ENCODE measurements at regions not wholly inside any gene's neighbourhood (a gene's known extent, or its start where the extent isn't known, plus 50 kb on each side); places are given as distances from the start of the nearest gene placed in this dataset.

GRCh38 chr9:117486426-117486825 lies 71.6 kb upstream of the ASTN2 start:
- no peak for DNase-seq (ENCODE audit: low read depth in 3 of 3)

GRCh38 chr9:117485176-117485575 lies 70.3 kb upstream of the ASTN2 start:
- no peak for DNase-seq (ENCODE audit: low read depth in 3 of 3)

DNA sequence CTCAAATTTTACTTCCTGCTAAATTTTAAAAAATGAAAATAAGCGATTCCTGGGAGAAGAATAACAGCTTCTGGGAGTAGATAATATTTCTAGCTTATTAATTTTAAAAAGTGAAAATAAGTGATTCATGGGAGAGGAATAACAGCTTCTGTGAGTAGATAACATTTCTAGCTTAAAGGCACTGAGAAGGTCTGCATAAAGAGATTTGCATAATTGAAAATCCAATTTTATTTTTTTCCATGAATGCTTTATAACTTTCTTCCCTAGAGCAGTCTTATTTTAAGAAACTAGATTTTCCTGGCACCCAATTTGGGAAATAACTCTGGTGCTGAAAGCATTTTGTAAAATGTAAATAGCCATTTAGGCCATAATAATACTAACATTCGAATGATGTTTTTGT lies 65.9 kb upstream of the ASTN2 start:
- no peak for DNase-seq (ENCODE audit: low read depth in 3 of 3)

DNA sequence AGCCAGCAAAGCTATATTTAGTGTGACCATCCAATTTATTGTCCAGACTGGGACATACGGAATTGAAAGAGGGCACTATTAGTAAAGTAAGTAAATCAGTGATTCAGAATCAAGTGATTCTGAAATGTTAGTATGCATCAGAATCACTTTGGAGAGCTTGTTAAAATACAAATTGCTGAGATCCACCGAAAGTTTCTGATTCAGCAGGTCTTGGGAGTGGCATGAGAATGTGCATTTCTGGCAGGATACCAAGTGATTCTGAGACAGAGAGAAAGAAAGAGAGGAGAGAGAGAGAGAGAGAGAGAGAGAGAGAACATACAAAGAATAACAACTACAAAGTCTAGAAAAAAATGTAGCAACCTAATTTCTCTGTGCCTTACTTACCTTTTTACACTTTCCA lies 65.4 kb upstream of the ASTN2 start:
- no peak for DNase-seq (ENCODE audit: low read depth in 3 of 3)

DNA sequence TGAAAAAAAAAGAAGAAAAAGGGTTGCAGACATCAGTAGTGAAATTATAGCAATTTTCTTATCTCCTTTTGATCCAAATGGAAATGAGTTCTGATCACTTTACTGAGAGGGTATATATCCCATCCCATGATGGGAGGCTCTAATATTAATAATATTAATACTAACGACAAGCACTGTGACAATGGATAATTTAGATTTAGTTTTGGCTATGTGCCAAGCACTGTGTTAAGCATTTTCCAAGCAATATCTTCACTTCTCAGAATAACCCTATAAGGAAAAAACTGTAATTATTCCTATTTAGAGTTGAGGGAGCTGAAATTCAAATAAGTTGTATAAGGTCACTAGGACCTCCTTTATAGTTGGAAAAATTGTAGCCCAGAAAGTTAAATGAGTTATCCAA lies 58.4 kb upstream of the ASTN2 start:
- no peak for DNase-seq (ENCODE audit: low read depth in 3 of 3)

- no peak for DNase-seq (ENCODE audit: low read depth in 3 of 3)
Observed at GRCh38 chr9:117470902-117471301, 56.0 kb upstream of the ASTN2 start.

GRCh38 chr9:117470455-117470854 lies 55.6 kb upstream of the ASTN2 start:
- no peak for DNase-seq (ENCODE audit: low read depth in 3 of 3)

DNA sequence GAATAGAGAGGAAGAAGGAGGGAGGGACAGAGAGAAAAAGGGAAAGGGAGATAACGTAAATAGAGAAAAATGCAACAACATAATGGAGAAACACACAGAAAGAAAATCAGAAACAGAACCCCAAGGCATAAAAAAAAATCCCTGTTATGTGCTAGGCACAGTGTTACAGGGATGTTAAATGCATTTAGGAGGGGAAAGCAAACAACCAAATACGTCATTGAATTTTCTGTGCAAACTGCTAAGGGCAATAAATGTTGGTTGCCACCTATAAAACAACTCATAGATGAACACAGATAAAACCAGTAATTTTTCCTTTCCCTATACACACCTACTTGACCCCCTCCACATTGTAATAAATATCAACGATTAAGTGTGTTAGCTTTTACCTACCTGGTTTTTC lies 51.3 kb upstream of the ASTN2 start:
- DNase-seq (ENCODE audit: low read depth in 3 of 3), result no peak

DNA sequence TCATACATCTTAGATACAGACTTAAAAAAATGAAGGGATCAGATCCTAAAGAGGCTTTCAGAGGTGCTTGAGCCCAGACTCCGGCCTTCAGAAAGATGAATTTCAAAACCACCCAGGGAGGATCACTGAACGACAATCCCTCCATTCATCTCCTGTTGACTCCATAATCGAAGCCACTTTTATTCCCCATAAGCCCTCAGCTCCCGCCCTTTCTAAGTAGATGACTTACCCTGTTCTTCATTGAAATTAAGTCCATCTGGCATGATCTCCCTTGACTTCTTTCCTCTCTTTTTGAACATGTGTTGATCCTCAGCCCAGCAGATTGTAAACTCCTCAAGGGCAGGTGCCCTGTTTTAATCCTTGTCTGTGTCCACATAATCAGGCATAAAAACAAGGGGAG lies 50.8 kb upstream of the ASTN2 start:
- no peak for DNase-seq (ENCODE audit: low read depth in 3 of 3)

DNA sequence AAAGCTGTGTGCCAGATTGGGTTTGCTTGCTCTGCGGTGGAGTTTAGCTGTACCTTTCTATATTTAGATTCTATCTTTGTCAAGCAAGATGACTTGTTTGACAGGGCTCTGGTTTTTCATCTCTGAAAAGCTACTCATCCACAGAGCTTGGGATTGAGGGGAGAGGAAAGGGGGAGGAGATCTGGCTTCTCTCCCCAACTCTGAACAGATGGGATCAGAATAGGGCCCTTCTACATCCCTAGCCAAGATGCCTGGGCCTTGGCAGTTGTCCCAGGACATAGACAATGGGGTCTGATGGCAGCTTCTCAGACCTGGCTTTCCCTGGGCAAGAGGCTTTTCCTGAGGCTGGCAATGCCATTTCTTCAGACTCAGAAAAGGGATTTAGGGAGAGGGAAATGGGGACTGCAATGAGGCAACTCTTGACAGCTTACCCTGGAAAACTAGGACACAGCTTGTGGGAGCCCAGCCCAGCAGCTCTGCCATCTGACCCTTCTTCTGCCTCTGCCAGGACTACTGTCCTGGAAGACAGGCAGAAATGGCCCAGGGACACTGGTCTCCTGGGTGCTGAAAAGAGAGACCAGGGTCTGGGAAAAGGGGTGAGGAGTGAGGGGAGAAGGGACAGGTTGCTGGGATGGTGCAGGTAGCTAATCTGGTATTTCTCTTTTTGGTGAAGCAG lies 50.2 kb upstream of the ASTN2 start:
- DNase-seq (ENCODE audit: low read depth in 3 of 3), result no peak
